G401 (cell line): ENCODE measurements at regions not wholly inside any gene's neighbourhood (a gene's known extent, or its start where the extent isn't known, plus 50 kb on each side); places are given as distances from the start of the nearest gene placed in this dataset.
"Not testable (repeated sequence)": the region's sequence is repeated elsewhere in the genome, so short reads cannot be mapped to it uniquely, and the experiment has no call there.

Source experiments
- DNase-seq: peaks from one replicate; pipeline ENCODE4 v3.0.0-alpha.2; 2015; ENCODE audit warnings: low spot score
- in situ Hi-C: cut with HindIII; loops from 2 replicates; pipeline ENCODE4 v1.10.0; 2016; ENCODE audit warnings: low sequenced_read_pairs, mixed read lengths

- DNase-seq: no peak
- in situ Hi-C loops: no loop called here
Observed at GRCh38 chr2:35887146-35887545, 468.4 kb upstream of the CRIM1 start.

GRCh38 chr2:35873921-35874320 lies 481.7 kb upstream of the CRIM1 start:
- DNase-seq: no peak
- in situ Hi-C loops: no loop called here

- in situ Hi-C loops: no loop called here
- no peak for DNase-seq
Observed at GRCh38 chr2:35871672-35872071, 483.9 kb upstream of the CRIM1 start.

- in situ Hi-C loops: no loop called here
- DNase-seq: no peak
Observed at GRCh38 chr2:35870713-35871112, 484.9 kb upstream of the CRIM1 start.

- in situ Hi-C loops: no loop called here
- DNase-seq: no peak
Observed at GRCh38 chr2:35864141-35864540, 491.4 kb upstream of the CRIM1 start.

GRCh38 chr2:35858216-35858615 lies 497.4 kb upstream of the CRIM1 start:
- DNase-seq: no peak
- in situ Hi-C loops: no loop called here

GRCh38 chr2:35857498-35857897 lies 498.1 kb upstream of the CRIM1 start:
- no peak for DNase-seq
- in situ Hi-C loops: no loop called here

- DNase-seq: no peak
- in situ Hi-C loops: no loop called here
Observed at GRCh38 chr2:35831385-35831784, 524.2 kb upstream of the CRIM1 start.

- in situ Hi-C loops: no loop called here
- no peak for DNase-seq
Observed at GRCh38 chr2:35830833-35831232, 524.7 kb upstream of the CRIM1 start.

GRCh38 chr2:35827086-35827485 lies 528.5 kb upstream of the CRIM1 start:
- in situ Hi-C loops: no loop called here

GRCh38 chr2:35822716-35823115 lies 532.9 kb upstream of the CRIM1 start:
- in situ Hi-C loops: no loop called here
- no peak for DNase-seq

More at GRCh38 chr2:35827086-35827485, 528.5 kb upstream of the CRIM1 start:
- DNase-seq: no peak

- in situ Hi-C loops: no loop called here
- no peak for DNase-seq
Observed at GRCh38 chr2:35821675-35822074, 533.9 kb upstream of the CRIM1 start.

GRCh38 chr2:35820391-35820790 lies 535.2 kb upstream of the CRIM1 start:
- no peak for DNase-seq
- in situ Hi-C loops: no loop called here

- in situ Hi-C loops: no loop called here
- DNase-seq: no peak
Observed at GRCh38 chr2:35819033-35819432, 536.5 kb upstream of the CRIM1 start.

- DNase-seq, in situ Hi-C loops: not testable (repeated sequence)
Observed at GRCh38 chr2:35818359-35818758, 537.2 kb upstream of the CRIM1 start.

- in situ Hi-C loops, DNase-seq: not testable (repeated sequence)
Observed at GRCh38 chr2:35814597-35814996, 541.0 kb upstream of the CRIM1 start.

GRCh38 chr2:35803126-35803525 lies 552.5 kb upstream of the CRIM1 start:
- in situ Hi-C loops: no loop called here
- DNase-seq: no peak

- no peak for DNase-seq
- in situ Hi-C loops: no loop called here
Observed at GRCh38 chr2:35794796-35795450, 560.7 kb upstream of the CRIM1 start.

GRCh38 chr2:35790292-35790691 lies 565.3 kb upstream of the CRIM1 start:
- no peak for DNase-seq
- in situ Hi-C loops: no loop called here

- in situ Hi-C loops: no loop called here
- DNase-seq: no peak
Observed at GRCh38 chr2:35788543-35788942, 567.0 kb upstream of the CRIM1 start.

- DNase-seq: no peak
- in situ Hi-C loops: no loop called here
Observed at GRCh38 chr2:35787302-35788031, 568.1 kb upstream of the CRIM1 start.
